HUES48 (cell line): ENCODE measurements at regions not wholly inside any gene's neighbourhood (a gene's known extent, or its start where the extent isn't known, plus 50 kb on each side); places are given as distances from the start of the nearest gene placed in this dataset.
"Not testable (repeated sequence)": the region's sequence is repeated elsewhere in the genome, so short reads cannot be mapped to it uniquely, and the experiment has no call there.

Source experiments
- H3K27ac ChIP-seq: one replicate; pipeline ENCODE4 v1.7.0; 2013; ENCODE audit warnings: low read depth, low read length, inconsistent platforms
- H3K27me3 ChIP-seq: 2 replicates; pipeline ENCODE4 v1.6.1; 2013; ENCODE audit warnings: mild to moderate bottlenecking, low read length; ENCODE audit not compliant: control insufficient read depth, insufficient read depth
- H3K36me3 ChIP-seq: 2 replicates; pipeline ENCODE4 v1.6.1; 2013; ENCODE audit warnings: low read length; ENCODE audit not compliant: control insufficient read depth, insufficient read depth
- H3K4me1 ChIP-seq: 2 replicates; pipeline ENCODE4 v1.6.1; 2013; ENCODE audit warnings: mild to moderate bottlenecking, low read length; ENCODE audit not compliant: control insufficient read depth, insufficient read depth
- H3K4me3 ChIP-seq: 2 replicates; pipeline ENCODE4 v1.5.1; 2013; ENCODE audit warnings: mild to moderate bottlenecking, low read depth, low read length
- H3K9ac ChIP-seq: 2 replicates; pipeline ENCODE4 v1.6.1; 2013; ENCODE audit warnings: mild to moderate bottlenecking, low read depth, low read length, moderate library complexity
- H3K9me3 ChIP-seq: 2 replicates; pipeline ENCODE4 v1.6.1; 2013; ENCODE audit warnings: low read length; ENCODE audit not compliant: control insufficient read depth, insufficient read depth

DNA sequence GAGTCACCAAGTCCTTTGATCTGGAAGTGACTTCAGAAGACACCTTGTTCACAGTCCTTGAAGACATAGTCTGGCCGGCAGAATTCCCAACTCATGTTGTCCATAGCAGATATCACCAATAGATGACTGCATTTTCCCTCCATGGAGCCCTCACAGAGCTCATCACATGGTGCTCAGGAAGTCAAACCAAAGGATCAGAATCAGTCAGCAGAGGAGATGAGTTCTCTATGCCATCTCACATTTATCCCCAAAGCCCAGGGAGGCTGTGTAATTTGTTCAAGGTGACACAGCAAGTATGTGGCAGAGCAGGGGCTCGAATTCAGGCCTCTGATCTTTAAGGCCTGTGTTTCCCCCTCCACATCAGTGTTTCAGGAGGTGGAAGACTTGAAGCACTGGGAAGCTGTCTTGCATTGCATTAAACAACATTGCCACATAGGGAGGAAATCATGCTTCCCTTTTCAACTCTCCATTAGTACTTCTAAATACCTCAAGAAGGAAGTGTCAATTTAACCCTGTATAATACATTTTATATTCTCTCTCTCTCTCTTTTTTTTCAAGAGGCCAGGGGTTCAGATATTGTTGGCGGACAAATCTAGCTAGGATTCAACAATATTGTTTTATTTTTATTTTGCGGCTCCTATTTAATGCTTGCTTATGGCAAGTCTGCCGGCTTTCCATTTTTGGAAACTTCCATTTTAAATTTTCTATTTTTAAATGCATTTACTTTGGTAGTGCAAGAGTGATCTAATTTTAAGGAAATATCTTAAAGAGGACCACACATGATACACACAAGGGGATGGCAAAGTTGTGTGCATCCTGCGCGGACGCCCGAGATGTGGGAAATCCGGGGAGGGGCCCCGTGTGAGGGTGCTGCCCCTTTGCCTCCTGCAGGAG lies 61.9 kb downstream of the NPIPB5 start:
- H3K4me3 ChIP-seq, H3K36me3 ChIP-seq, H3K27me3 ChIP-seq, H3K4me1 ChIP-seq, H3K9me3 ChIP-seq, H3K27ac ChIP-seq, H3K9ac ChIP-seq: not testable (repeated sequence)

DNA sequence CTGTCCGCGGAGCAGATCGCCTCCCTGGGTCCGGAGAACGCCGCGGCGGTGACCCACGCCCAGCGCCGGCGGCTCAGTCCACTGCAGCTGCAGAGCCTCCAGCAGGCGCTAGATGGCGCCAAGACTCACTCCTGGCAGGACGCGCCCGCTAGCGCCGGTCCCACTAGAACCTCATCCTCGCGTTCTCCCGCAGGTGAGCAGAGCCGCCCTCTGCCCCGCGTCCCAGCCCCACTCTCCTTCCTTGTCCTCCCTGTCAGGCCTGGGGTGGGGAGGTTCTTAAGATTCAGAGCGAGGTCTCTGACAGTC lies 62.5 kb downstream of the NPIPB5 start:
- H3K27ac ChIP-seq, H3K36me3 ChIP-seq, H3K27me3 ChIP-seq, H3K4me1 ChIP-seq, H3K9ac ChIP-seq, H3K9me3 ChIP-seq, H3K4me3 ChIP-seq: not testable (repeated sequence)

DNA sequence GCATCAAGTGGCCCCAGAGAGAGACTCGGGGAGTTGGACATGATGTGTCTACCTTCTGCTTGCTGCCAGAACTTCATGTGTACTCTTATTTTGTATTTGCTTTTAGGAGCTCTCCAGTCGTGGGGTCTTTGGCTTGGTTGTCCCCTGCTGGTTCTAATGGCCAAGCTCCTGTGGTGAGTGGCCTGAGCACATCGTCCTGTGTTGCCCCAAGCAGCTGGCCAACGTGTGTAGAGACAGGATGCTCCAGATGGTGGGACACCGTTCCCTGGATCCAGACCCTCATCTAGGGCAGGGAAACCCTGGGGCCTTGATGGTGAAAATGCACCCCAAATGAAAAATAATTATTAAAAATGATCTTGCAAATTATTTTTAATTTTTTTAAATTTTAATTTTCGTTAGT lies 65.8 kb downstream of the NPIPB5 start:
- not testable (repeated sequence) for H3K27ac ChIP-seq, H3K4me3 ChIP-seq, H3K9ac ChIP-seq, H3K27me3 ChIP-seq, H3K4me1 ChIP-seq, H3K9me3 ChIP-seq, H3K36me3 ChIP-seq

DNA sequence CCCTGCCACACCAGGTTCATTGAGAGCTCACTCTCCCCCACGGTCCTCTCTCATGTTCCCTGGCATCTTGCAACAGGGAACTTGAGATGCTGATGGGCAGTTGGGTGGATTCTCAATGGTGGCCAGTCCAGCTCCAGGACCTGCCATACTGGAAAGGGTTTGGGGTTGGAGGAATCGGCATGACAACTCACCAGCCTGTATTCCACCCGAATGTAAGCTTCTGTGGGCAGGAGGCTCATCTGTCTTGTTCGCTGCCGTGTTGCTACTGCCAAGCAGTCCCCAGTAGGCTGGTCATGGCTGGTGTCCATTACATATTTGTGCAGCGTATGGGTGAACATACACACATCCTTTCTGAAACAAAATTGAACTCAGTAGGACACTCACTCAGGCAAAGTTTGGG lies 72.5 kb downstream of the NPIPB5 start:
- H3K9me3 ChIP-seq, H3K36me3 ChIP-seq, H3K9ac ChIP-seq, H3K27ac ChIP-seq, H3K27me3 ChIP-seq, H3K4me3 ChIP-seq, H3K4me1 ChIP-seq: not testable (repeated sequence)

DNA sequence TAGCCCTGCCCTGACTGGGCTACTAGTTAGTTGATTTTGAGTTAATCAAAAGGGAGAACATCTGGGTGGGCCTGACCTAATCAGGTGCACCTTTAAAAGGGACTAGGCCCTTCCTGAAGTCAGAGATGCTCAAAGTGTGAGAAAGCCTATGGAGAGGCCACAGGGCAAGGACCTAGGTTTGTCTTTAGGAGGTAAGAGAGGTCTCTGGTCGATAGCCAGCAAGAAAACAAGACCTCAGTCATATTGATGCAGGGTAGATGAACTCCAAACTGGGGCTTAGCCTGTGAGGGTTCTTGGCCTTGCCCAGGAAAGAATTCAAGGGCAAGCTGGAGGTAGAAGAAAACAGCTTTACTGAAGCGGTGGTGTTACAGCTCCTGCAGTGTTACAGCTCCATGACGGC lies 73.8 kb downstream of the NPIPB5 start:
- not testable (repeated sequence) for H3K36me3 ChIP-seq, H3K9ac ChIP-seq, H3K27me3 ChIP-seq, H3K4me3 ChIP-seq, H3K4me1 ChIP-seq, H3K9me3 ChIP-seq, H3K27ac ChIP-seq

DNA sequence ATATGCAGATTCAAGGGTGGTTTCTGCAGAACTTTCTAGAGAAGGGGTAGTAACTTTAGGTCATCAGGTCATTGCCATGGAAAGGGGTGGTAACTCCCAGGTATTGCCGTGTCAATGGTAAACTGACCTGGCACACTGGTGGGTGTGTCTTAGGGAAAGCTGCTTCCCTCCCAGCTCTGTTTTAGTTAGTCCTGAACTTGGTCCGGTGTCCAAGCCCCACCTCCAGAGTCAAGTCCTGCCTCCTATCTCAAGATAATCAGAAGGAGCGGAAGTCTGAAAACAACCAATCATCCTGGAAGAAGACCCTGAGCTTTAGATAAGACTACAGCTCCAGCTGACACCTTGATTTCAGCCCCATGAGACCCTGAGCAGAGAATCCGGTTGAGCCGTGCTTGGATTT lies 74.2 kb downstream of the NPIPB5 start:
- not testable (repeated sequence) for H3K27me3 ChIP-seq, H3K27ac ChIP-seq, H3K9ac ChIP-seq, H3K9me3 ChIP-seq, H3K4me3 ChIP-seq, H3K36me3 ChIP-seq, H3K4me1 ChIP-seq

DNA sequence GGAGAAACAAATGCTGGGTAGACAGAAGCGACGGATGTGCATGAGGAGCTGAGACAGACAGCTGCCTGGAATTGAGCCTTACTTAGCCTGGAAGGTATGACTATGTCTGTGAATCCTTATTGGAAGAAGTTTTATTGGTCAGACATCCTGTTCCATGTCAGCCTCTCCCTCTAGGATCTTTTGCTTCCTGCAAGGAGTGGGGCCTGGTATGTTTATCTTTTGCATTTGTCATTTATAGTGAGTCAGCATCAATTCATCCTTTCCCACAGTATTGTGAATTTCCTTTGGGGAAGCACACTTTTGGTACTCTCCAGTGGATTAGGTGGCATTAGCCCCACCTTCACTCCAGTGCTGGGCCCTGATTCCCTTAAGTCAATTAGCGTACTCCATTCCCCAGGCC lies 74.7 kb downstream of the NPIPB5 start:
- H3K27ac ChIP-seq, H3K4me1 ChIP-seq, H3K9me3 ChIP-seq, H3K27me3 ChIP-seq, H3K36me3 ChIP-seq, H3K9ac ChIP-seq, H3K4me3 ChIP-seq: not testable (repeated sequence)

DNA sequence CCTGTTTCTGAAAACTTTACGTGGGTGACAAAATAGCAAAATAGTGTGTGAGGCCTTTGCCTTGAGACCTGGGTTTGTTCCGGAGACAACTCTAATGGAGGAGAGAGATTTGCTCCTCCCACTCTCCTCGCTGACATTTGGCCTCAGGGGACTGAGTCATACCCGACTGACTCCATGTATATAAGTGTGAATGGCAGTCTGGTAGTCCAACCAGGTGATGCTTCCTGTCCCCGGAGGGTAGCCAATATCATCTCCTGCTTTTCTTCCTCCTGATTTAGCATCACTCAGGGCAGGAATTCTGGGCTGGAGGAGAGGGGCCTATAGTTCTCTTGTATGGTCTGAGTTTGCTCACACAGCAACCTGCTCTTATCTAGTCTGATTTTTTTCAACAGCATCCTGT lies 76.0 kb downstream of the NPIPB5 start:
- not testable (repeated sequence) for H3K9me3 ChIP-seq, H3K27ac ChIP-seq, H3K36me3 ChIP-seq

DNA sequence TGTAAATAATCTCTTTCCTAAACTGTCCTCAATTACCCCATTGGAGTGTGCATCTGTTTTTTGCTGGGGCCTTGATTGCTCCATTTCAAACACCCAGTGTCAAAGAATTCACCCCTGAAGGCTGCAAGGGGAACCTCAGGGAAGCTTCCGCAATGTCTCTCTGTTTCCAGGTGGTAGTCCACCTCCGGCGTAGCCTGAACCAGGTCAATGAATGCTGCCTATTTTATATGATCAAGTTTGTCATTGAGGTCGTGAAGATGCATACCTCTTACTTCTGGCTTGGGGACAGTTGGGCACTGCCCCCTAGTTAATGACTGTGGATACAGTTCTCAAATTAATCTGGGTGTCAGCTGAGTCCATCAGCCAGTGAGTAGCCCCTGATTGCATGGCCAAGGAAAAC lies 79.1 kb downstream of the NPIPB5 start:
- not testable (repeated sequence) for H3K4me1 ChIP-seq, H3K36me3 ChIP-seq, H3K9ac ChIP-seq, H3K27ac ChIP-seq, H3K27me3 ChIP-seq, H3K9me3 ChIP-seq, H3K4me3 ChIP-seq

More for the DNA sequence above, 76.0 kb downstream of the NPIPB5 start:
- H3K27me3 ChIP-seq, H3K9ac ChIP-seq, H3K4me3 ChIP-seq, H3K4me1 ChIP-seq: not testable (repeated sequence)

DNA sequence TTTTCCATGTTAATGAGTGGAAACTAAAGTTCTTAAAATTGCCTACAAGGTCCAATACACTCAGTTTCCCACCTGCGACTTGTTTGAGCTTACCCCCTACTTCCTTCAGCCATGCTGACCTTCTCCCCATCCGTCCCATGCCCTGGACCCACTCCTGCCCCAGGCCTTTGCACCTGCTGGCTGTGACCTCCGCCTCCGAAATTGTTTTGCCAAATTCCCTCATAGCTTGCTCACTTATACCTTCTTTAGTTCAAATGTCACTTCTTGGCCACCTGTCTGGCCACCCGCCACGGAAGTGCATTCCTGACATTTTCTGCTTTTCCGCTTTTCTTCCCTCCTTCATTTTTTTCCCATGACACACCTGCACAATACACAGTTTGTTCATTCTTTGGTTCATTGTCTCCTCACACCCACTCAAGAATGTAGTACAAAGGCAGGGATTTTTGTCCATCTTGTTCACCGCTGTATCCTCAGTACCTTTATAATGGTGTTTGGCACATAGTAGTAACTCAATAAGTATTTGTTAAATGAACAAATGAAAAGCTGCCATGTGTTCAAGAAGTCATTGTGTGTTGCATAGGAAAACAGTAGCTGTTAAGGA lies 85.9 kb downstream of the NPIPB5 start:
- H3K27ac ChIP-seq, H3K4me1 ChIP-seq, H3K4me3 ChIP-seq, H3K9me3 ChIP-seq, H3K36me3 ChIP-seq, H3K9ac ChIP-seq, H3K27me3 ChIP-seq: not testable (repeated sequence)

DNA sequence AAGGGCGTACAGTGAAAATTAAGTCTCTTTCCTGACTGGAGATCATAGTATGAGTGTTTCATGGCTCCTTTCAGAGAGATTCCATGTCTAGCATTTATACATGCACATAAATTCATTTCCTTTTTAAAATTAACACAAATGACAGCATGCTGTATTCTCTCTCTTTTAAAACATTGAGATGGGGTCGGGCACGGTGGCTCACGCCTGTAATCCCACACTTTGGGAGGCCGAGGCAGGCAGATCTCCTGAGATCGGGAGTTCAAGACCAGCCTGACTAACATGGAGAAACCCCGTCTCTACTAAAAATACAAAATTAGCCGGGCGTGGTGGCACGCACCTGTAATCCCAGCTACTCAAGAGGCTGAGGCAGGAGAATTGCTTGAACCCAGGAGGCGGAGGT lies 93.1 kb downstream of the NPIPB5 start:
- H3K36me3 ChIP-seq, H3K27me3 ChIP-seq, H3K4me1 ChIP-seq, H3K9ac ChIP-seq, H3K4me3 ChIP-seq, H3K27ac ChIP-seq, H3K9me3 ChIP-seq: not testable (repeated sequence)

DNA sequence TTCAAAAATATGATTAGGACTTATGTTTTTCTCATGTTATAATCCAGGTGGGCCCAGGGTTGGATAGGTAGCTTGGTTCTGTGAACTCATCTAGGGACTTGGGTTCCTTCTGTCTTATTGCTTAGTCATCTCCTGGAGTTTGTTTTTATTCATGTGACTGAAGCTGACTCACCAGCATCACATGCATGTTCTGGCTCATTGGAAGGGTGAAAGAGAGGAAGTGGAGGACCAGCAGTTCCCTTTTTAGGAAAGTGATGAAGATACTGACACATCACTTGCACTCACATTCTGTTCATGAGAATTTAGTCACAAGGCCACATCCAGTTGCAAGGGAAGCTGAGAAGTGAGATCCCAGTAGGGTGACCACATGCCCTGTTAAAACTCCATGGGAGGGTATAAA lies 95.9 kb downstream of the NPIPB5 start:
- not testable (repeated sequence) for H3K27me3 ChIP-seq, H3K4me3 ChIP-seq, H3K4me1 ChIP-seq, H3K27ac ChIP-seq, H3K9me3 ChIP-seq, H3K9ac ChIP-seq, H3K36me3 ChIP-seq
